HG03025 (cell line): ENCODE measurements at regions not wholly inside any gene's neighbourhood (a gene's known extent, or its start where the extent isn't known, plus 50 kb on each side); places are given as distances from the start of the nearest gene placed in this dataset.

ENCODE experiments used
- ATAC-seq: cut with Tn5 transposase; IDR thresholded peaks from one replicate; pipeline ENCODE4 v1.9.1; 2021; ENCODE audit warnings: mild to moderate bottlenecking, moderate library complexity; ENCODE audit not compliant: unreplicated experiment, low FRiP score

- ATAC-seq: no peak
These were observed 126.1 kb upstream of the CTNNB1 start for GRCh38 chr3:41073190-41073589.

- ATAC-seq: no peak
These were observed 123.3 kb upstream of the CTNNB1 start for GRCh38 chr3:41075975-41076374.

- ATAC-seq: no peak
These were observed 122.9 kb upstream of the CTNNB1 start for GRCh38 chr3:41076399-41076798.

GRCh38 chr3:41080141-41080540 lies 119.2 kb upstream of the CTNNB1 start:
- ATAC-seq: no peak

DNA sequence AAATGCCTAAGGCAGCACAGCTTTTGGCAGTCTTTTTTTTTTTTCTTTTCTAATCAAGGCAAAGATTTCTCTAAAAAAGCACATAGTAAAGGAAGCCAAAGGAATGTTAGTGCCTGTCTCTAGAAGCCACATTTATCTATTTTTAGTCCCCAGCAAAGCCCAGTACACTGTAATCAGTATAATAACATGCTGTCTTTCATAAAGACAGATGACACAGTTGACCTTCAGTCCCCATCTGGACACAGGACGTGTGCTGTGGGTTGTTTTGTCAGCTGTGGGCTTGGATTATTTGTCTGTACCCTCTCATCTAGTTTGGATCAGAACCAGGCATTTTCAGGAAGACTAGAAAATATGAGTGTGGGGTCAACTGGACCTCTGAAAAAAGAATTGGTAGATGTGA lies 110.4 kb upstream of the CTNNB1 start:
- ATAC-seq: no peak

DNA sequence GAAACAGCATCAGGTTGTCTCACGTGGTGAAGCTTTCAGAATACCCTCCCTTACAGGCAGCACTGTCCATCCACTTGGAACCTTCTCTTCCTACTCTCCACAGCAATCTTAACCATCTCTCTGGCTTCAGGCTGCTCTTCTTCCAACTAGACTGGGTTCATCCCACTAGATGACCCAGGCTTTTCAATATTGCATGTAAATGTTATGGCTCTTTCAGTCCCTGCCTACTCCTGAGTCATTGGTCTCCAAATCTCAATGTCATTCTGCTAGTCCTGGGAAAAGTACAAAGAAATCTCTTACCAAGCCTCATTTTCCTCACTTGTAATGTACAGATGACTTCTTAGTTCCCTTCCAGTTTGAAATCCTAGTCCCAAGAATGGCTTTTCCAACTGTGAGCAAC lies 109.7 kb upstream of the CTNNB1 start:
- ATAC-seq: no peak

DNA sequence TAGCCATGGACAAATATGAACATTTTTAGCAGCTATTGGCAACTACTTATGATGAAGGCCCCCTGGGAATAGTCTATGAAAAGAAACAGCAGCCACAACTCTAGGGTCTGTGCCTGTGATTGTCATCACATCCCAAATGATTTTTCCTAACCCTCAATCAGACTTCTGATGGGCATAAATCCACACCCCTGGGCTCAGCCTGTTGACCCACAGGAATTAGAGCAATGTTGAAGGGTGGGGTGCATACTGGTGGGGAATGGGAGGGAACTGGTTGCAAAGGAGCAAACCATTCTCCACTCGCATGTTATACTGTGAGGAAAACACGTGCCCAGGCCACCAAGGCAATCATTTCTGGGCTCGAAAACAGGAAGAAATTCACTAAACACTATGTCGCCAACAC lies 106.5 kb upstream of the CTNNB1 start:
- no peak for ATAC-seq

- ATAC-seq: no peak
These were observed 105.8 kb upstream of the CTNNB1 start for GRCh38 chr3:41093476-41093875.

- ATAC-seq: no peak
These were observed 105.0 kb upstream of the CTNNB1 start for GRCh38 chr3:41094351-41094750.

- ATAC-seq: no peak
These were observed 103.6 kb upstream of the CTNNB1 start for GRCh38 chr3:41095702-41096101.

DNA sequence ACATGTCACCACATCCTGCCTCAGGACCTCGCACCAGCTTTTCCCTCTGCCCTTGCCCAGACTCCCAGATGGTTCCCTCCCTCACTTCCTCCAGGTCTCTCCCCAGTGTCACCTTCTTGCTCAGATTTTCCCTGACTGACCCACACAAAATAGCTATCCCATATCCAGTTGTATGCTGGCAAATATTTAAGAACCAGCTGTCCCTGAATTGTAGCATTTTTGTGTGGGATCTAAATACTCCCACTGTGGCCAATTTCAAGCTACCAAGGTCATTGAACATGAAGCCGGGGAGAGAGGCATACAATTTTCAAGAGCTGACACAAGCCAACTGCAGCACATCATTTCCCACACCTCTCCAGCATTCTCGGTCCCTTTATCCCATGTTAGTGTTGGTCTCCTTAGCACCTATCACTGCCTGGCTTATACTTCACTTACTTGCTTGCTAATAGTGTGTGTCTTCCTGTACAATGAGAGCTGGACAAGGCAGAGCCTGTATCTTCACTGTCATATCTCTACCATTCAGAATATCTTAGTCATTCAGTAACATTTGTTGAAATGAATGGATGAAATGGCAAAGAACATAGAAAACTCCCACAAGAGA lies 101.3 kb upstream of the CTNNB1 start:
- no peak for ATAC-seq

DNA sequence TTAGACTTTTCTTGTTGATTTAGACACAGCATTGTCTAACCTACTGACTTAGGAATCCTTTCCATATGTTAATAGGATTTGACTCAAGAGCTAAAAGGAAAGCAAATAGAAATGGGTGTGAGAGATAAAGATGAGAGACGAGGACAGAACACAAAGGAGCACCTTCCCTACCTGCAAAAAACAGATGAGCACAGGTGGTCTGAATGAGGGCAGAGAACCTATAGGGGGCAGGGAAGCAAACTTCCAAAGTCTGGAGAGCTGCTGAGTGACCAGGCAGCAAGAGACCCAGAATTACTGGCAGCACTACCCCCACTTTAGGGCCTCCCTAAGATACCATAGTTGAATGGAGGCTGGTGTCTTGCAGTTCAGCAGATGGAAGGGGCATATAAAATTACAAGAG lies 98.1 kb upstream of the CTNNB1 start:
- ATAC-seq: no peak

GRCh38 chr3:41102053-41102556 lies 97.2 kb upstream of the CTNNB1 start:
- ATAC-seq: no peak

DNA sequence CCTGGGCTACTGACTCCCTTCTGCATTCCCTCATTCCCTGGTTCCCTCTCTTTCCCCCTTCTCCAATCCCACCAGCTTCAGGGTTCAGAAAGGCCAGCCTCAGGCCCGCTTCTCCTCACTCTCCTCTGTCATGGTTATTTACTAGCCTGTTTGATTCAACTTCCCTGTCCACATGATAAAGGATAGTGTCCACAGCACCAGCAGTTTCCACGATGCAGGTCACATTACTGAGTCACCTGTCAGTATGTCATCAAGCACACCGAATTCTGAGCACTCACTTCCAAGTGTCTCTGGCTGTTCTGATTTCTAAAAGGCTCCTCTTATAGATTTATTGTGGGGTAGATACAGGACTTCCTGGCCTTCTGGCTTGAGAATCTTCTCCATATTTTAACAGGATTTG lies 96.6 kb upstream of the CTNNB1 start:
- ATAC-seq: no peak

GRCh38 chr3:41103200-41103599 lies 96.1 kb upstream of the CTNNB1 start:
- ATAC-seq: no peak

DNA sequence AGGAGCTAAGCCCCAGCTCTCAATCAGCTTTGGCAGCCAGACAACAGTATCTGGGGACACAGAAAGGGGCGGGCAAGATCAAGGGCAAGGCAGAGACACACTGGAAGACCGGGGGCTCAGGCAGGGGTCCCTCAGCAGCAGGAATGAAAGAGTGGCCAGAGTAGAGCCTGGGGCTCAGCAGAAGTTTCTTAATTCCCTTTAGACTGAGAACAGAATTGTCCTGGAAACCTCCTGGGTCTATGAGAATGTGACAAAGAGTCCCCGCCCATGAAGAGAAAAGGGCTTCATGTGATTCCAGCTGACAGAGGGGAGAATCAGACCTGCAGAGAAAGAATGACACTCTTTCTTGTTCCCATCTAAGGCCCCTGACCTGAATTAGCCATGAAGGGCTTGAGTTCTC lies 95.2 kb upstream of the CTNNB1 start:
- no peak for ATAC-seq

DNA sequence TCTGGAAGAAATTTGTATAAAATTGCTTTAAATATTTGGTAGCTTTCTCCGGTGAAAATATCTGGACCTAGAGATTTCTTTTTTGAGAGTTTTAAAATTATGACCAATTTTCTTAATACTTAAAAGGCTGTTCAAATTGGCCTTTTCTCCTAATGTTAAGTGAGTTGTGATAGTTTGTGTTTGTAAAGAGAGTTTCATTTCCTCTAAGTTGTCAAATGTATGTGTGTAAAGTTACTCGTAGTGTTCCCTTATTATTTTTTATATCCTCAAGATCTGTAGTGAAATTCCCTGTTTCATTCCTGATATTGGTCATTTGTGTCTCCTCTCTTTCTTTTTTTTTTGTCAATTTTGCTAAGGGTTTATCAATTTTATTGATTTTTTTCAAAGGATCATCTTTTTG lies 92.6 kb upstream of the CTNNB1 start:
- no peak for ATAC-seq

GRCh38 chr3:41111011-41111410 lies 88.3 kb upstream of the CTNNB1 start:
- no peak for ATAC-seq

DNA sequence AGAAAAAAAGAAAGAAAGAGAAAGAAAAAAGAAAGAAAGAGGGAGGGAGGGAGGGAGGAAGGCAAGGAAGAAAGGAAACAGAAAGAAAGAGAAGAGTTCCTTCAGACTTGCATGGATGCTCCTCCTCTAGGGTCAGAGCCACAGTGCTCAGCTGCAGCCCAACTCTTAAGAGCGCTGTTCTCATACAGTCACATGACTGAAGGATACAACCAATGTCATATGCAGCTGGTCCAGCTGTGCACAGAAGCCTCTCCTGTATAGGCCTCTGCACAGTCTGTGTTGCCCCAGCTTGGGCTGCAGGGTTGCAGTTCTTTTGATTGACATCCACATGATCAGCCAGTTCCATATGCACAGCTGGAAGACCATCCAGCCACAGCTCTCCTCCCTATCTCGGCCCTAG lies 86.8 kb upstream of the CTNNB1 start:
- ATAC-seq: no peak

GRCh38 chr3:41115069-41115468 lies 84.2 kb upstream of the CTNNB1 start:
- no peak for ATAC-seq

- ATAC-seq: no peak
These were observed 82.5 kb upstream of the CTNNB1 start for GRCh38 chr3:41116851-41117250.

GRCh38 chr3:41117398-41117870 lies 81.9 kb upstream of the CTNNB1 start:
- ATAC-seq: peak; percentile 78
